ENCODE measurements at regions not wholly inside any gene's neighbourhood (a gene's known extent, or its start where the extent isn't known, plus 50 kb on each side); places are given as distances from the start of the nearest gene placed in this dataset.

- TF ChIP-seq, protein P1, sequence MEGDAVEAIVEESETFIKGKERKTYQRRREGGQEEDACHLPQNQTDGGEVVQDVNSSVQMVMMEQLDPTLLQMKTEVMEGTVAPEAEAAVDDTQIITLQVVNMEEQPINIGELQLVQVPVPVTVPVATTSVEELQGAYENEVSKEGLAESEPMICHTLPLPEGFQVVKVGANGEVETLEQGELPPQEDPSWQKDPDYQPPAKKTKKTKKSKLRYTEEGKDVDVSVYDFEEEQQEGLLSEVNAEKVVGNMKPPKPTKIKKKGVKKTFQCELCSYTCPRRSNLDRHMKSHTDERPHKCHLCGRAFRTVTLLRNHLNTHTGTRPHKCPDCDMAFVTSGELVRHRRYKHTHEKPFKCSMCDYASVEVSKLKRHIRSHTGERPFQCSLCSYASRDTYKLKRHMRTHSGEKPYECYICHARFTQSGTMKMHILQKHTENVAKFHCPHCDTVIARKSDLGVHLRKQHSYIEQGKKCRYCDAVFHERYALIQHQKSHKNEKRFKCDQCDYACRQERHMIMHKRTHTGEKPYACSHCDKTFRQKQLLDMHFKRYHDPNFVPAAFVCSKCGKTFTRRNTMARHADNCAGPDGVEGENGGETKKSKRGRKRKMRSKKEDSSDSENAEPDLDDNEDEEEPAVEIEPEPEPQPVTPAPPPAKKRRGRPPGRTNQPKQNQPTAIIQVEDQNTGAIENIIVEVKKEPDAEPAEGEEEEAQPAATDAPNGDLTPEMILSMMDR (IDR thresholded peaks at IDR 0.05) = no peak
- DNase-seq (ENCODE audit: low spot score) = no peak
- H3K4me3 ChIP-seq = no peak overlapping the region
- H3K27ac ChIP-seq = no peak overlapping the region
Measured at GRCh38 chr4:169859366-169860216, 101.8 kb upstream of the HPF1 start.

DNA sequence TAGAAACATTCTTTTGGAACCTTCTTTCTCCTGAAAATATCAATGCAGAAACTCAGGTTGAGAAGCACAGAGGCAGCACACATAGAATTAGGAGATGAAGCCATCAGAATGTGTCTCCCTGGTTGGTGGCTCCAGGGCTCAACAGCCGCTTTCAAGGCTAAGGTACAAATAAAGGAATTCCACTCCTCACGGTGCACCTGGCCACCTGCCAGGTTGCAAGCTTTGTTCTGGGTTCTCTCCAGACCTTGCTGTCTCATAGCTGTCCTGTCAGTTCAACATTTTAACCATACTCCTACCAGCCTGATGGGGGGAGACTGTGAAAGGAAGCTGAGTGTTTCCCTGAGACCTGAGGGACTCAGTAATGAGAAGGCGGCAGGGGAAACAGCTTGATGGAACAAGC lies 96.3 kb upstream of the HPF1 start:
- Histone ChIP-seq H3K4me3 (no peak overlapping the region), H3K27ac (no peak overlapping the region)
- no peak for DNase-seq (ENCODE audit: low spot score)
- TF ChIP-seq, protein P1 (IDR thresholded peaks at IDR 0.05) = no peak

- Histone ChIP-seq H3K4me3 (no peak overlapping the region), H3K27ac (no peak overlapping the region)
- no peak for DNase-seq (ENCODE audit: low spot score)
- TF ChIP-seq, protein P1 (IDR thresholded peaks at IDR 0.05) = no peak
Measured at GRCh38 chr4:169852481-169852880, 94.7 kb upstream of the HPF1 start.

DNA sequence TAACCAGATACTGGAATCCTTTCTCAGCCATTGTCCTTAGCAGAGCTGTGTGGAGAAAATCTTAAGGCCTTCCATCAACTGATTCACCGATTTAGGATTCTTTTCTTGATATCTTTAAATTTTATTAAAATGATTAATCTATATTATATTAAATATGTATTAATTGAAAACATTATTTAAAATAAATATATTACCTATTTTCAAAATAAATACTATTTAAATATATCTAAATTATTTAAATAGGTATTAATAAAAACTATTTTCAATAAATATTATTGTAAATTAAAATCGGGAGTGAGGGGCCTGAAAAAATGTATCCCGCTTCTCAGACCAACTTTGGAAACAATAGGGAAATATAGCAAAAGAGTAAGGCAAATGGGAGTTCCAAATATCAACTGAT lies 94.0 kb upstream of the HPF1 start:
- TF ChIP-seq, protein P1 (IDR thresholded peaks at IDR 0.05) = no peak
- no peak for DNase-seq (ENCODE audit: low spot score)
- no peak overlapping the region for H3K4me3 ChIP-seq
- no peak overlapping the region for H3K27ac ChIP-seq

GRCh38 chr4:169849456-169849855 lies 91.7 kb upstream of the HPF1 start:
- TF ChIP-seq, protein P1 (IDR thresholded peaks at IDR 0.05) = no peak
- Histone ChIP-seq H3K4me3 (no peak overlapping the region), H3K27ac (no peak overlapping the region)
- DNase-seq (ENCODE audit: low spot score) = no peak

GRCh38 chr4:169848018-169848417 lies 90.3 kb upstream of the HPF1 start:
- DNase-seq (ENCODE audit: low spot score) = no peak
- TF ChIP-seq, protein P1 (IDR thresholded peaks at IDR 0.05) = no peak
- no peak overlapping the region for H3K4me3 ChIP-seq
- no peak overlapping the region for H3K27ac ChIP-seq

- TF ChIP-seq, protein P1 (IDR thresholded peaks at IDR 0.05) = no peak
- no peak overlapping the region for H3K27ac ChIP-seq
- DNase-seq (ENCODE audit: low spot score) = no peak
- no peak overlapping the region for H3K4me3 ChIP-seq
Measured at GRCh38 chr4:169847171-169847570, 89.4 kb upstream of the HPF1 start.
